Ammon's horn (tissue), 1 donor: ENCODE measurements at regions not wholly inside any gene's neighbourhood (a gene's known extent, or its start where the extent isn't known, plus 50 kb on each side); places are given as distances from the start of the nearest gene placed in this dataset.

Source experiments
- DNase-seq: peaks from one replicate; pipeline ENCODE4 v3.0.0-alpha.2; 2016; ENCODE audit warnings: low spot score

DNA sequence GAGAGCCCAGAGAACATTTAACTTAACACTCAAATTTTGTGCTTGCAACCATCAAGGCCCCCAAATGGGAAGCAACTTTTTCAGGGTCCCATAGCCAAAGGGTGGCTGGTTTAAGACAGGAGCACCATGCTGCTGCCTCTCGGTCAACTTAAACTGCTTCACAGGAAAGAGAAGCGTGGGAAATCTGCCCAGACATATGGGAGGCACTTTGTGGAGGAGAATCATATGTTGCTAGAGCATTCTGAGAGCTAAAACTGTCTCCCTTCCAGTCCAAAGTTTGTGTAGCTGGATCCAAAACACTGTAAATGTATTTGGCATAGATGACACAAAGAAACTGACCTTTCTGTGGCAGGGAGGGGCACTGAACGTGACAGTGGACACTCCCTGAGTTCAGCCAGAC, 305.9 kb upstream of the RORA start:
- no peak for DNase-seq

DNA sequence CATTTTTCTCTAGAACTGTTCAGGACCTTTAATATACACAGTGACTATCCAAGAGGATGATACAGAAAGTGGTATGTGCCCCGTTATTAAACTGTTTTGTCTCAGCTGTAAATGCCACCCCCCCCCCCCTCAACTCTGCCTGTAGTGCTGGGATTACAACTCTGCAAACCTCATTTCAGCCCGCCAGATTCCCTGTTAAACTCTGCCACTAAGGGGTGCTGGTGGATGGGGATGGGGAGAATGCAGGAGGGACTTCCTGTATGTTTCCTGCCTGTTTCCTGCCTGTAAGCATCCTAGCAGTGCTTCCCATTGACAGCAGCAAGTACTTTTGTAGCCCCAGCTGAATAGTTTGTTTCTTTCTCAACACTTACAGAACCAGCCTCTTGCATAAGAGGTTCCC, 301.7 kb upstream of the RORA start:
- no peak for DNase-seq

DNA sequence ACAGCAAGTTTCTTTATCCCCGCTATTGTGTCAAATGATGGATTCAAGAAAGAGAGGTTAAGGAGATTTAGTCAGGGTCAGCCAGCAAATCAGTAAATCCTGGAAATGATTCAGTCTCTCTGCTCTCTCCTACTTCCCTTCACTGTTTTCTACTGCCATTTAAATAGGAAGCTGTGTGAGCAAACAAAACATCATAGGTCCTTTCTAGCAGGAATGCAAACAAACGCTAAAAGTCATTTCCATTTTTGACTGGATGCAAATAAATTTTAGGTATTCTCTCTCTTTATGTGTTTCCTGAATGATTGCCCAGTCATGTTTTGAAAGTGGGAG, 299.4 kb upstream of the RORA start:
- DNase-seq = no peak

DNA sequence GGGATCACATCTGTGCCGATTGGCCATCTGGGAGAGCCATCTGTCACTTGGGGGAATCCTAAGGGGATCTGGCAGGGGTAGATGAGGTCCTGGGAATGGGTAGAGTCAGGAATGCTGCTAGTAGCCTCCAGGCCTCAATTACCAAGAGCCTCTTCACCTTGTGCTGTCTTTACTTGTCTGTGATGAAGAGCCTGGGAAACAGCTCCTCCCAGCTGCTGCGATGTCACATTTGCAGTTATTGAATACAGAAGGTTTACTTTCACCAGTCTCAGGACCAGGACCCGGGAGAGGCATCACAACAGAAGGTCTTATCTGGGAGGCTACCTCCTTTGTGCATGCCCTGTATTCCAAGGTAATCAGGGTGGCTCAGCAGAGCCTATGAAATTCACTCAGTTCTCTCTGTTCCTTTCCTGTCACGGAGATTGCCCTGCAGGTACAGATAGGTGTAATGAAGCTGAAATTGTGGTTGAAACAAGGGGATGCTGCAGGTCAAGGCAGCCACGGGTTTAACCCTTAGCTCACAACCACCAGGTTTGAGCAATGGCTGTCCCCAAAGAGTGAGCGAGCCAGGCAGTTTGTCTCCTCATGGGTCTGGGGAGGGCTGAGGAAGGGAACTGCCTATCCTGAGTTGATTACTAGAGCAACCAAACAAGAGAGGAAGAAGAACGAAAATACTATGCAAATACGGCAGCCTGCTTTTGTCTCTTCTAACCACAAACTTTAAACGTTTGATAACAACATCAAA, 298.9 kb upstream of the RORA start:
- DNase-seq = no peak

DNA sequence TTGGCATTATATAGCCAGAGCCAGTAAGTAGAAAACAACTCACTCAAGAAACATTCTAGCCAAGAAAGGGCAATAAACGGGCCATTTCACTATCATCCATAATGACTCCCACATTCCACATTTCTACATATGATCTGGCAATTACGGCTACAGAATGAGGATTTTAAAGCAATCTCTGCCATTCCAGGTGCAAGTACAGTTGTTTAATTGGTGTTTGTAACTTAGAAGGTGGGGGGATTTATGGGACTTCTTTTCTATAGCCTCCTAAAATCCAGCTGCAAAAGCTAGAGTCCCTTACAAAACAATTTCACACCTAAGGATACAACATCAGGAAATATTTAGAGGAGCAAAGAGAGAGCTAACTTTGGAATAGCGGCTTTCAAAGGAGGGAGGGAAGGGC, 295.4 kb upstream of the RORA start:
- DNase-seq = no peak

DNA sequence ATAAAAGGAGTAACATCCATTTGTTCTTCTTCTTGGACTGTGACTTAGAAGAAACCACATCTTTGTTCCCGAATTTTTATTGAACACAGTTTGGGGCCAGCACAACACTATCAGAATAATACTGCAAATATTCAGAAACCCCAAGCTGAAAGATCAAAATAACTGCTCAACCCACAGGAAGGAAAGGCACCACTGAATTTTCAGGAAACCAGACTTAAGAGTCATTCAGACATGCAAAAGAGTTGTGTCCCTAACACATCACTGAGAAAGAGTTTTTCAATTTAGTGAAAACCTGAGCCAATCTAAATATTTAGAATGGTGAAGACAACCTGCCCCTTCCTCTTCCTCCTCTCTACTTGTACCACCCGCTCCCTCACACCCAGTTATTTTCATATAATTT, 295.0 kb upstream of the RORA start:
- no peak for DNase-seq

DNA sequence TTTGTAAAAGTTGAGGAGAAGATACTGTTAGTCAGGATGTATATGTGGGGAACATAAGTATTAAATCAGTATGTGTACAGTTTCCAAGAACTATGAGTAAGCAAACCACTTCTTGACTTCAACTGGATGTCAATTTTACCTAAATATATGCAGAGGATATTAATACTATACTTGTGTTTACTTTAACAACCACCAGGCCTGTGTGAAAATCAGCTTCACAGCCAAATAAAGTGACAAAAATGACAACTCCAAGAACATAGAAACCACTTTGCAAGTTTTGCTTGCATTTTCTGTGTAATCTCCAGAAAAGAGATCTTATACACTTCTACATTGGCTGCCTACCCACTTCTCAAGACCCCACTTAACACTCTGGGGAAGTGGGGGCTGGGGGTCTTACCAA, 293.3 kb upstream of the RORA start:
- no peak for DNase-seq

DNA sequence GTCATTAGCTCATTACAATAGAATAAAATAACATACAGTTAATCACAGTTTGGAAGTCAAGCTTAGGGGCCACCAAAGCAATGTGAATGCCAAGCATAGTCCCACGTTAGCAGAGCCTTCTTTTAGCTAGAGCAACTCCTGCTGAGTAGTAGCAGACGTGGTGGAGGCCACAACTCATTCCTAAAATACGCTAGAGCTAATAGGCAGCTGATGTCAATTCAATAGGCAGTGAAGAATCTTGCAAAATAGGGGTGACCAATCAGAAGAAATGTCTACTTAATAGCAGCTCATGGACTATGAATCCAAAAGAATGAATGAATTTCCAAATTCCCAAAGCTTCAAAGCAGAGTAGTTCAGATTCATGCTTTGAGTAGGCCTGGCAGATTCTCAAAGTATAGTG, 292.9 kb upstream of the RORA start:
- DNase-seq = no peak

DNA sequence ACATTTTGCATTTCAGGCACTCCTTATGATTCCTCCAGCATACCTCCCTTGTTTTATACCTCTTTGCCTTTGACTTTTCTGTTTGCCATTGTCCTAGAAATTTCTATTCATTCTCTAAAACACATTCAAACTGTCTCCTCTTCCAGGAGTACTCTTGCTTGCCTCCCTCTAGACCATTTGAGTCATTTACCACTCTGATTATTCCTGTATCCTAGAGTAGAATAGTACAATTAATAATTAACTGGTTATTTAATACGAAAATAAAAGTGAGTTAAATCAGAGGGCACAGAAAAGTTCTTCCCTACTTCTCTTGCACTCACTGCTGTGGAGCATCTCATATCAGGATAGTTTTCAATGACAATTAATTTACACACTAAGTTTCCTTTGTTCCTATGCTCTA, 290.2 kb upstream of the RORA start:
- DNase-seq = no peak

DNA sequence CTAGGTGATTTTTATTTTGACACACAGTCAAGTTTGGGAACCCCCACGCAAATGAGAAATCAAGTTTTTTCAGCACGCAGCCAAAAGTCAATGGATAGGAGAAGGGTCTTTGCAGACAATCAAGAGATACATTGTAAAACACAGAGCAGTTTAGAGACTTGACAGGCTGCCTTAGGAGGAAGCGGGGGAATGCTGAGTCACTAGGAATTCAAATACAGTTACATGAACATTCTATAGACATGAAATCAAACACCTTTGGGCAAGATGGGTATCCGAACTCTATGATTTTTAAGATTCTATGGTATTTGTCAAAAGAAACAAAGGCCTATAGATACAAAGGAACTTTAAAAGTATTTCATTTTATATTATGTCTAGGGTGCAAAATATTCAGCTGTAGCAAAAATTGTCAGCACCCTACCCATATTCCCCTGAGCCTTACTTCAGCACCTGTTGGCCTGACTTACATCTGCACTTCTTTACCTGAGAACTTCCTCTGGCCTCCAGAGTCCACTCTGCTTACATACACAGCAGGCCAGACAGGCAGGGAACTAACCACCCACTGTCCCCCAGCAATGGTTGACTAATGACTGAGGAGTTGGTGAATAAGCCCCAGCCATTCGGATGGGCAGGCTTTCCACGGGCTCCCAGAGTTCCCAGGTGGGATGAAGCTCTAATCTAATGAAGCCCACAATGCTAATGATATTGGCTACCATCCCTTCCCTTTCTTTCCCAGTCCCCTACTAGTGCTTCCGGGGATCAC, 289.3 kb upstream of the RORA start:
- no peak for DNase-seq

DNA sequence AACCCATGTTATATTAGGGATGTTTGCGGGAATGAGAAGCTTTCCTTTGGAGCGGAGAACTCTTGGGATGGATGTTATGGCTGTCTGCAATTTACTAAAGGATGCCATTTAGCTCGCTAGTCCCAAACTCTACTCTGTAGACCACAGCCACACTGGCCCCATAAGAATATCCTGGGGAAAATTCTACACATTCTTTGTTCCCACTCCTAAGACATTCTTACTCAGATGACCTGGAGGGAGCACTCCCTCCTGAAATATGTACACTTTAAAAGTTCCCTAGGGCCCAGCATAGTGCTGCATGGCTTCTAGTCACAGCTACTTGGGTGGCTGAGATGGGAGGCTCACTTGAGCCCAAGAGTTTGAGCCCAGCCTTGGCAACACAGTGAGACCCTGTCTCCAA, 288.7 kb upstream of the RORA start:
- no peak for DNase-seq

DNA sequence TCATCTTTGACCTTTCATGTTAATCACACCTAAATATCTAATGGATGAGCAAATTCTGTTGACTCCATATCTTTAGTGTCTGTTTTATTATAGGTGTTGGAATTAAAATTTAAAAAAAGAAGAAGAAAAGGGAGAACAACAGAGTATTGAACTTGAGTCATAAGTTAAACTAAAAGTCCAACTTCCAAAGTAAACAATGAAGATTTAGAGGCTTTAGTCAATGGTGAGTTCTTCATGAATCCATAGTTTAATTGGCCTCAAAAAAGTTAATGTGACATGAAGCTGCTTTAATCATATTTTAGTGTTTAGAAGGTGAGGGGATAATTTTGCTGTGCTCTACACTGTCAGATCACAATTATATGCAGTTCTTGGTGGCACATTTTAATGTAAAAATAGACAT, 288.2 kb upstream of the RORA start:
- DNase-seq = no peak

DNA sequence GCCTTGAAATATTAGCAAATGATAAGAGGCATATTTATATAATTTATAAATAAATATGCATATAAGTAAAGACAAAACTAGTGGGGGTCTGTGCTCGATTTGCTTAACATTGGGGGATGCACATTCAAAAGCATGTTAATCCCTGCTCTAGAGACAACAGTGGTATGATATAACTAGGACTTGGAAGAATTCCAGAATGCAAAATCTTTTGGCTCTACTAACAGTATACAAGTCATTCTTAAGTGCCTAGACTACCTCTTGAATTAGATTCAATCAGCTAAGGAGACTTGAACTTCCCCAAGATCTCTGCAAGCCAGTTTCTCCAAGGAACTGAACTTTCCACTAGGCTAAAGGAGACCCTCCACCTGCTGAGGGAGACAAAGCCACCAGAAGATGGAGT, 282.7 kb upstream of the RORA start:
- no peak for DNase-seq

DNA sequence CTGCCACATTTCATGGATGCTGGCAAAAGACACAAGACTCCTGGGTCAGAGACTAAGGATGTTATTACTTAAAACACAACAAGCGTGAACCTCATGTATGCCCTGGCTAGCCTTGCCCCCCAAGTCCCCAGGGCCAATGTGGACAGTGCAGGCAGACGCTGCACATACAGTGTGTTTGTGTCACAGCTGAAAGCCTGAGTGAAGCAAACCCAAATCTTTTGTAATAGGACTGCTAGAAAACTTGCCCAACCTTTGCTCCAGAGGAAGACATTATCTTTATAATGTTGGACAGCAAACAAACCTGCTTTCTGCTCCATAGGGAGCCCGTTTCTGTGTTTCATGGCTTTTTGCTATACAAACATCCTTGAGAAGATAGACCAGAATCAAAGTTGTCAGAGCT, 282.0 kb upstream of the RORA start:
- DNase-seq = no peak

DNA sequence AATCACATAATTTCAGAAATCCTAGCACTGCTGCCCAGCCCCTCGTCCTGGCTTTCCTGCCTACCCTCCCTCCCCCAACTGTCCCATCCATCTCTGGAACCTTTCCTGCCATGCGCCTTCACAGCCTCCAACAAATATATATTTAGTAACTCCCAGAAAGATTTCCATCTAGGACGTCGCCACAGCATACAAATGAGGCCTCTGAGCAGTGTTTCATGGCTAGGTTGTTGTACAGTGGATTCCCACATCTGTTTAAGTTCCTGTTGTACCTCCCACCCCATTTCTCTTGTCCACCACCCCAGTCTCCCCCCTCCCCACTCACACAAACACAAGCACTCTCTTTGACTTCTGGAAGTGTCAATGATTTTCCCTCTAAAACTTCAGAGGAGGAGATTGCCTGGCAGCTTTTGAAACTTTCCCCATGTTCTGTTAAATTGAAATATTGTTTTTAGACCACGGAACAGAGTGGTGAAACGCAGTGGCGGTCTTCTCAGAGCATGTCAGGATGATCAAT, 280.3 kb upstream of the RORA start:
- DNase-seq = no peak

DNA sequence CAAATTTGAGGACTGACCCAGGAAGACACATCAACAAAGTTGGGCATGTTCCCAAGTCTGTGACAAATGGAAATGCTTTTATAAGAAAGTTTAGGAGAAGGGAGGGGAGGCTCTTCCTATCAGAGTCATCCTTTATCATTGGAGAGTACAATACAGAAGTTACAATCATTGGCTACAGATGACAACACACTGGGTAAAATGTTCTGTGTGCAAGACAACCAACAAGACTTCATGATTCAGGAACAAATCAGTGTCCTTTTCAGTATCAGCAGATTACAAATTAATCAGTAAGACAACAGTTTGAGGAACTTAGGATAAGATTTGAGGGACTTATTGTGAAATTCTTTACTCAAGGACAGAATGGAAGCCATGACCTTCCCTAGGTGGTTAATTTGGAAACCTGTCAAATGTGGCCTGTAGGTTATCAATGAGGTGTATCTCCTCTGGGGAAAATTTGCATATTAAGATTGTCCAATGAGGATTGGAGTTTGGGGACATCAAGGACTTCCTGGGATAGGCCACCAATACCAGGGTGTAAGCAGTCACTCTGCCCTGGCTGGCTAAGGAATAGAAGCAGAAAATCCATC, 274.4 kb upstream of the RORA start:
- no peak for DNase-seq

DNA sequence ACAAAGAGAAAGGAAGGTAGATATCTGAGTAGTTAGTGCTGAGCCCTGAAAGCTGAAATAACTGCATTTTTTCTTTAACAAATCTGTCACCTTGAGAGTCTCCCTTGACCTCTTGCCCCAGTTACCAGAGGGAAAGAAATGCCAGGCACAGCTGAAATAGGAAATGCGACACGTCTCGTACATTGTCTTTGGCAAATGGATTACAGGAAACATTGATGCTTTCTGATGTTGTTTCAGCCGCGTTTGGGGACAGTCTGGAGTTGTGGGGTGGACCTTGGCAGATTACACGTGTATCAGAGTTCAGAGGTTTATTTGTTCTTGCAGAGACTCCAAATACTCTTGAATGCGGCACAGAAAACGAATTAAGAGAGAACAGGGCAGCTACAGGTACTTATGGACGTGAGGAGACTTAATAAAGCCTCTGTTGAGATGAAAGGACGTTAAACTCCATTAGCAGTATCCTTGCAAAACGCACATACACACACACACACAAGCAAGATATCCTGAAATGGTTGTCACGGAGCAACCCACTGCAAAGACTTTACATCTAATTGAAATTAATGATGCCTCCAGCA, 272.8 kb upstream of the RORA start:
- DNase-seq = no peak

DNA sequence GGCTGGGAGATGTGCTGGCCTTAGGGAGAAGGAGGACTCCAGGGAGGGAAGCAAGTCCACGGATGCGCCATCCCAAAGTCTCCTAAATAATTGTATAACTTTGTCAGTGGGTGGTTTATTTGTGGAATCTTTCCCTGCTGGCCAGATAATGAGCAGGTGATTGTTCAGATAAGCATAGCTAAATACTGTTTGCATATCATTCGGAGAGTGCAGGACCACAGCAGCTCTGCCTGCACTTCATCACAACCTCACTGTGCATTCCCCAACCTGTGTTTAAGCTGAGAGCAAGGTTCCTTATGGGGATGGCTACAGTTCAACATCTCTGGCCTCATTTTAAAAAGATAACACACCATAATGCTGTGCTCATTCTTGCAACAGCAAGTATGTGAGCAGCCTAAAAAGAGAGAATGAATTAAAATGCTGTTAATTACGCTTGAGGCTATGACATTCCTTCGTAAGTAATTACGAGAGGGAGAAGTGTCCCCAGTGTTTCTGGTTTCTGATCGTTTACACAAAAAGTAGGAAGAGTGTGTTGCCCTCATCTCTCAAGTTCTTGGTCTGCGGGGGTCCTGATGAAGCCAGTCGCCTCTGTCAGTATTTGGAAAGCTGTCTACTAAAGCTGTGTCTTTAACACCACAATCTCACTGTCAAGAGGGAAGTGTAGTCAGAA, 272.0 kb upstream of the RORA start:
- DNase-seq = no peak

DNA sequence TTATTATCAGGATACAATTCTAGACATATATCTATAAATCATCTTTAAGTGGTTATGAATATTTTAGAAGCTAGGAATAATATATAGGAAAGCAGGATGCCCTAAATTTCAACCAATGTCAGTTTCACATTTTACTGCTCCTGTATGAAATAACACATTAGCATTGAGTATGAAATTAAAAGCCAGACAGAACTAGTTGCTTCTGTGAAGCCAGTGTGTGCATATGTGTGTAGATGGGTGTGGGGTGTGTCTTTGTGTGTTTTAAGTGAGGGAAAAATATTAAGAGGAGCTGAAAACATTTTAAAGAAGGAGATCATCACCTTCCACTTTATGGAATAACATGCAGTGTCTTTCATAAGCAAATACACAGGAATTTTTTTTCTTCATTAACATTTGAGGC, 271.4 kb upstream of the RORA start:
- no peak for DNase-seq

DNA sequence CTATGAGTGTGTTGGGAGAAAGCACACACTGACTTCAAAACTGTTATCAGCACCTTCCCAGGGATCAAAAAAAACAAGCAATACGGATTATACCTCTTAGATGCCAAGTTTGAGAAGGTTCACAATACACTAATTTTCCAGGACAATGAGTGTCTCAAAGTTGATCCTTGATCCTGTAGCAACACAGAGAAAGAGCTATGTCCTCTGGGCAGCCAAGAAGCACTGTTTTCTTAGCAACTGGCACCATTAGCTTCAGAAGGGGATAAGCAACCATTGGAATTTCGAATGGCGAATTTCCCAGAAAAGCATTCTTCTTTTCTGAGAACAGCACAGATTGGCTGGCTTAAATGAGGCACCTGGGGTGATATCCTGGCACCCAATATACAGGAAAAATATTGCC, 270.3 kb upstream of the RORA start:
- DNase-seq = peak; percentile 49

DNA sequence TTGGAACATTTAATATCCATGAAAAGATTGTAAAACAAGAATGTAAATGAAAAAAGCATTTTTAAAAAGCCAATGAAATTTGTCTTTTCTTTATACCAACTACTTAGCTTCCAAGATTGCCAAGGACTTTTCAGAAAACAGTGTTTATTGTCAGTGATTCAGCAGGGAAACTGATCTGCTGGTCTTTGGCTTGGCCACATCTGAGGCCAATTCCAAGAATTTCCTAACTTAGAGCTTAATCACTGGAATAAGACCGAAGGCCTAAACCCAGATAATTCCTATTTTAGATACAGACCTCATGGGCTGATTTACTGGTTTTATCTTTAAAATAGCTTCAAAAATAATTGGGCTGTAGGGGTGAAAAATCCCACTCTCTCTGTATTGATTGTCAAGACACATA, 260.5 kb upstream of the RORA start:
- no peak for DNase-seq

DNA sequence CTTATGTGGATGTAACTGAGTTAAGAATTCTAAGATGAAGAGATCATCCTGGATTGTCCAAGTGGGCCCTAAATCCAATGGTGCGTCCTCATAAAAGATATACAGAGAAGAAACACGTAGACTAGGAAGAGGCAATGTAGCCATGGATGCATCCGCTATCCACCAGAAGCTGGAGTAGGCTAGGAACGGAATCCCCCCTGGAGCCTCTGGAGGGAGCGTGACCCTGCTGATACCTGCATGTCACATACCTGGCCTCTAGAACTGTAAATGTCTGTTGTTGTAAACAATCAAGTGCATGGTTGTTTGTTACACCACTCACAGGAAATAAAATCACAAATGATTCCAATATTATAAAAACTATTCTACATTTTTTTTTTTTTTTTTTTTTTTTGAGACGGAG, 254.5 kb upstream of the RORA start:
- no peak for DNase-seq

DNA sequence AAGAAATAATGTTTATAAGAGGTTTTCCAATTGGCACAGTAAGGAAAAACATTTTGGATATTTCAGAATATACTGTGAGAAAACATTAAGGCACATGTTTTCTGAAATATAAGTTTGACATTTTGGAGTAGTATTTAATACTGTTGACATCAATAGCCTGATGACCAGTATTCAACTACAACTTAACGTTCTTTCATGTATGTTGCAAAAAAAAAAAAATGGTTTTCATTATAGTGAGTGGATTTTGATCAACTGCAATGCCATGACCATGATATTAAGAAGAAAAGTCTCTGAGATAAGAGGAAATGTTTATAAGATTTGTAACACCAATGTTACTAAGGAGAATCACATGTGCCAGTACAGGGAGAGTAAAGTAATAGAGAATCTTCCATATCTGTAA, 252.8 kb upstream of the RORA start:
- no peak for DNase-seq
